Prostate gland (tissue), 2 donors: ENCODE measurements at regions not wholly inside any gene's neighbourhood (a gene's known extent, or its start where the extent isn't known, plus 50 kb on each side); places are given as distances from the start of the nearest gene placed in this dataset.

Experiments
- DNase-seq: peaks from one replicate; pipeline ENCODE4 v3.0.0-alpha.2; 2019; ENCODE audit warnings: low spot score
- H3K27ac ChIP-seq, 2 donors: fragments of 200-600 bp; sonication (generic); 2 replicates each; pipeline ENCODE4 v1.5.1; 2017 to 2019
- H3K27me3 ChIP-seq: fragments of 200-600 bp; sonication (generic); replicated peaks from 2 replicates; pipeline ENCODE4 v1.5.1; 2019; ENCODE audit not compliant: insufficient read depth
- H3K36me3 ChIP-seq, 2 donors: fragments of 200-600 bp; sonication (generic); 1 replicate in 1 of 2; 2 replicates in 1 of 2; pipeline versions ENCODE4 v1.5.1 to v1.8.1; 2017 to 2019
- H3K4me1 ChIP-seq: fragments of 200-600 bp; sonication (generic); replicated peaks from 2 replicates; pipeline ENCODE4 v1.5.1; 2019
- H3K4me3 ChIP-seq, 2 donors: fragments of 200-600 bp; sonication (generic); 2 replicates each; pipeline ENCODE4 v1.5.1; 2017 to 2019
- H3K9me3 ChIP-seq: fragments of 200-600 bp; sonication (generic); 2 replicates; pipeline ENCODE4 v1.5.1; 2017
- POLR2A ChIP-seq: fragments of 450-650 bp; IDR thresholded peaks from one replicate; pipeline ENCODE4 v1.6.1; 2016; ENCODE audit warnings: antibody characterized with exemption, mild to moderate bottlenecking
- POLR2AphosphoS5 ChIP-seq: sonication (generic); formaldehyde crosslinking; IDR thresholded peaks from one replicate; pipeline ENCODE4 v1.6.1; 2017; ENCODE audit warnings: antibody characterized with exemption
- WGBS: methylation state at CpG from one replicate; pipeline ENCODE4 v1.1.5; 2018; 5-methylcytosine and 5-hydroxymethylcytosine counted together
- intact Hi-C: fragments of 100-400 bp; cut with DNase I; formaldehyde crosslinking; loops from one replicate; pipeline ENCODE4 v1.14.2; 2022
- TF ChIP-seq, protein P1 (sequence below), 4 experiments: fragments of 200-600 bp in 2 of 4; fragments of 450-650 bp in 2 of 4; sonication (generic) in 2 of 4; IDR thresholded peaks; 1 replicate in 3 of 4; 2 replicates in 1 of 4; pipeline ENCODE4 v1.5.1; 2016 to 2019; ENCODE audit warnings: antibody characterized with exemption in 4 of 4, mild to moderate bottlenecking in 2 of 4, moderate library complexity in 2 of 4

DNA sequence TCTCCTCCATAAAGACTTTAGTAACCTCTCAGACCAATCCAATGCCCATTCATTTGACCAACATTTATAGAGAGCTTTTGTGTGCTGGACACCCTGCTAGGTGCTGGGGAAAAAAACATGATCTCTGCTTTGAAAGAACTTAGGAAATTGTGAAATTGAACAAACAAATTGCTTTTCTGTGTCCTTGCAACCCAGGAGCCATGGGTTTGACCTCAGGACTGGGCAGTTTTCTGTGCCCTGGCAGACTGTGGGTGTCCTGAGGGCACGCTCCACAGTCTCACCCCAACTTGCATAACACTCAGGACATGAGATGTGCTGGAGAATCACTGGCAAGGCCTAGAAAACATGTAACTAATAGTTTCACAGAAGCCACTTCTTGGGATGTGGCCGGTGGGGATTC lies 429.1 kb upstream of the ZMIZ1 start:
- no peak for DNase-seq
- no peaks in the 10 kb centered on the region for H3K9me3 ChIP-seq
- no peaks in the 10 kb centered on the region for H3K36me3 ChIP-seq
- no peaks in the 10 kb centered on the region for H3K4me1 ChIP-seq
- H3K27me3 ChIP-seq = no peaks in the 10 kb centered on the region
- intact Hi-C loops = no loop called here
- H3K27ac ChIP-seq = no peak overlapping the region
- no peak overlapping the region for H3K4me3 ChIP-seq
- TF ChIP-seq POLR2A (no peak), POLR2AphosphoS5 (no peak)
- TF ChIP-seq, protein P1, sequence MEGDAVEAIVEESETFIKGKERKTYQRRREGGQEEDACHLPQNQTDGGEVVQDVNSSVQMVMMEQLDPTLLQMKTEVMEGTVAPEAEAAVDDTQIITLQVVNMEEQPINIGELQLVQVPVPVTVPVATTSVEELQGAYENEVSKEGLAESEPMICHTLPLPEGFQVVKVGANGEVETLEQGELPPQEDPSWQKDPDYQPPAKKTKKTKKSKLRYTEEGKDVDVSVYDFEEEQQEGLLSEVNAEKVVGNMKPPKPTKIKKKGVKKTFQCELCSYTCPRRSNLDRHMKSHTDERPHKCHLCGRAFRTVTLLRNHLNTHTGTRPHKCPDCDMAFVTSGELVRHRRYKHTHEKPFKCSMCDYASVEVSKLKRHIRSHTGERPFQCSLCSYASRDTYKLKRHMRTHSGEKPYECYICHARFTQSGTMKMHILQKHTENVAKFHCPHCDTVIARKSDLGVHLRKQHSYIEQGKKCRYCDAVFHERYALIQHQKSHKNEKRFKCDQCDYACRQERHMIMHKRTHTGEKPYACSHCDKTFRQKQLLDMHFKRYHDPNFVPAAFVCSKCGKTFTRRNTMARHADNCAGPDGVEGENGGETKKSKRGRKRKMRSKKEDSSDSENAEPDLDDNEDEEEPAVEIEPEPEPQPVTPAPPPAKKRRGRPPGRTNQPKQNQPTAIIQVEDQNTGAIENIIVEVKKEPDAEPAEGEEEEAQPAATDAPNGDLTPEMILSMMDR (IDR thresholded peaks at IDR 0.05) = no peak
- WGBS = 100% methylated on average over 2 of the region's 2 CpGs

GRCh38 chr10:78640796-78641636 lies 427.8 kb upstream of the ZMIZ1 start:
- H3K4me1 ChIP-seq = no peaks in the 10 kb centered on the region

DNA sequence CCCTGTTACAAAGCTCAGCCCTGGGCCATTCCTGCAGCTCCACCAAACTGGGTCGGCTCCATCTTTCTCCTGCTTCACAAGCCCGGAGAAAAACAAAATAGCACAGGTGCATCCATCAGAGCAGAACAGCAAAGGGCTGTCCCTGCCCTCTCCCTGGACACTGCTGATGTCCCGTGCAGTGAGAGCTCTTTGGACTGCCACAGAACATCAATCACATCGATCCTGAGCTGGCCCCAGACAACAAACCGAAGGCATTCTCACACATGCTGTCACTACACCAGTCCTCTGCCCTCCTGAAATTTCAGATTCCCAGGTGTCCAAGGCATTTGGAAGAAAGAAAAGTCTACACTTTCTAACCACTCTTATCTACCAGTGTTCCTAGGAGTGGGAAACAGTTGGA lies 427.1 kb upstream of the ZMIZ1 start:
- intact Hi-C loops = no loop called here
- Histone ChIP-seq H3K27ac (no peak overlapping the region), H3K9me3 (no peaks in the 10 kb centered on the region), H3K27me3 (no peaks in the 10 kb centered on the region), H3K4me3 (no peak overlapping the region), H3K4me1 (no peaks in the 10 kb centered on the region), H3K36me3 (no peaks in the 10 kb centered on the region)
- 76% methylated on average over 5 of the region's 5 CpGs for WGBS
- DNase-seq = no peak
- TF ChIP-seq POLR2AphosphoS5 (no peak), POLR2A (no peak)
- TF ChIP-seq, protein P1 (IDR thresholded peaks at IDR 0.05) = no peak

More at GRCh38 chr10:78640796-78641636, 427.8 kb upstream of the ZMIZ1 start:
- no peaks in the 10 kb centered on the region for H3K9me3 ChIP-seq
- H3K36me3 ChIP-seq = no peaks in the 10 kb centered on the region
- H3K27ac ChIP-seq = no peak overlapping the region
- WGBS = 80% methylated on average over 4 of the region's 4 CpGs
- H3K4me3 ChIP-seq = no peak overlapping the region
- DNase-seq = no peak
- intact Hi-C loops = no loop called here
- no peaks in the 10 kb centered on the region for H3K27me3 ChIP-seq
- TF ChIP-seq, protein P1 (IDR thresholded peaks at IDR 0.05) = no peak
- TF ChIP-seq POLR2A = no peak
- TF ChIP-seq POLR2AphosphoS5 = no peak

DNA sequence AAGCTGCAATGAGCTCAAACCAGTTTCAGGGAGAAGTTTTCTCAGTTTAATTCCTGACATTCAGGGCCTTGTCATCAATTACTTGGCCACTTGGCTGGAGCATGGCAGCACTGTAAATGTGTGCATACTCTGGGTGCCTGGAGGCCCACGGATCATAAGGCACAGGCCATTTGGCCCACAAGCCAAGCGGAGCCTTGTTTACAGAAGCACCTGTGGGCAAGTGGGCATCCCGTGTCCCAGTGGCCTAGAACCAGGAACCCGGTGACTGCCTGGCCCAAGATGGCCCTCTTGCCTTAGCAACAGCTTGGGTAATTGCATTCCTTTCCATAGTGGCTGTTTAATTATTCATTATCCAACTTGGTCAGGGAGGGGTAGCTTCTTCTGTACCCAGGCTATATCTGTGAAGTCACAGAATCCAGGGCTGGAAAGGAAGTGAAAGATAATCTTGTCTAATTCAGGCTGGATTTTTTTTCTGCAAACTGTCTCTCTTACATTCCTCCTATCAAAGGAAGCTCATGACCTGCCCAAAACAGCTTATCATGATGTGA lies 426.4 kb upstream of the ZMIZ1 start:
- 93% methylated on average over 4 of the region's 4 CpGs for WGBS
- H3K4me1 ChIP-seq = no peaks in the 10 kb centered on the region

More for the DNA sequence above, 426.4 kb upstream of the ZMIZ1 start:
- Histone ChIP-seq H3K27ac (no peak overlapping the region), H3K9me3 (no peaks in the 10 kb centered on the region), H3K27me3 (no peaks in the 10 kb centered on the region), H3K36me3 (no peaks in the 10 kb centered on the region), H3K4me3 (no peak overlapping the region)
- intact Hi-C loops = no loop called here
- TF ChIP-seq POLR2AphosphoS5 (no peak), POLR2A (no peak)
- TF ChIP-seq, protein P1 (IDR thresholded peaks at IDR 0.05) = no peak
- no peak for DNase-seq
